ENCODE measurements at regions not wholly inside any gene's neighbourhood (a gene's known extent, or its start where the extent isn't known, plus 50 kb on each side); places are given as distances from the start of the nearest gene placed in this dataset.

DNA sequence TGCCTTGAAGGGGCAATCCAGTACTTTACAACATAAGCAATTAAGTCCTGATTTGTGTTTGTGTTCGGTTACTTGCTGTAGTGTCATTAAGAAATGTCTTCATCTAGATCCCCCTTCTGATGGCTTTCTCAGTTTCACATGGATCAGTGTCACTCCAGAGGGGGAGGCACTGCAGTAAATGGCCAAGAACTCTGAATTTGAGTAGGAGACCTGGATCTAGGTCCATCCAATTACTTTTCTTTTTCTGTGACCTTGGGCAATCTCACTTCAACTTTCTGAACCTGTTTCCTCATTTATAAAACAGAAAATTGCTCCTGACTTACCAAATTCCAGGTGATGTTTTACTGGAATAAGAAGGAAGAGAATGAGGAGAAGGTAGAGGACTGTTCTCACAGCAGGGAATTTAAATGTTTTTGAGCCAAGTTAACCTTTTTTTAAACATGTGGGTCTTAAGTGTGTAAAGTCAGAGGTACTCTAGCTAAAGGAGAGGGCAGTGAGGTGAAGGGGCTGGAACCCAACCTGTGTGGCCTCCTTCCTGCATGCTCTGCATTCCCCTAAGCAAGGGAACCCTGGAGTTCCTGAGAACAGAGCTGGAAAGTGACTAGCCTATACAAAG is 285.5 kb downstream of the HACE1 start:
- TF ChIP-seq, protein P1, sequence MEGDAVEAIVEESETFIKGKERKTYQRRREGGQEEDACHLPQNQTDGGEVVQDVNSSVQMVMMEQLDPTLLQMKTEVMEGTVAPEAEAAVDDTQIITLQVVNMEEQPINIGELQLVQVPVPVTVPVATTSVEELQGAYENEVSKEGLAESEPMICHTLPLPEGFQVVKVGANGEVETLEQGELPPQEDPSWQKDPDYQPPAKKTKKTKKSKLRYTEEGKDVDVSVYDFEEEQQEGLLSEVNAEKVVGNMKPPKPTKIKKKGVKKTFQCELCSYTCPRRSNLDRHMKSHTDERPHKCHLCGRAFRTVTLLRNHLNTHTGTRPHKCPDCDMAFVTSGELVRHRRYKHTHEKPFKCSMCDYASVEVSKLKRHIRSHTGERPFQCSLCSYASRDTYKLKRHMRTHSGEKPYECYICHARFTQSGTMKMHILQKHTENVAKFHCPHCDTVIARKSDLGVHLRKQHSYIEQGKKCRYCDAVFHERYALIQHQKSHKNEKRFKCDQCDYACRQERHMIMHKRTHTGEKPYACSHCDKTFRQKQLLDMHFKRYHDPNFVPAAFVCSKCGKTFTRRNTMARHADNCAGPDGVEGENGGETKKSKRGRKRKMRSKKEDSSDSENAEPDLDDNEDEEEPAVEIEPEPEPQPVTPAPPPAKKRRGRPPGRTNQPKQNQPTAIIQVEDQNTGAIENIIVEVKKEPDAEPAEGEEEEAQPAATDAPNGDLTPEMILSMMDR (IDR thresholded peaks at IDR 0.05): no peak
- TF ChIP-seq POLR2A (IDR thresholded peaks at IDR 0.05): no peak
